ENCODE measurements at regions not wholly inside any gene's neighbourhood (a gene's known extent, or its start where the extent isn't known, plus 50 kb on each side); places are given as distances from the start of the nearest gene placed in this dataset.

GRCh38 chr2:236934656-236935055, 151.0 kb upstream of the COPS8 start:
- DNase-seq (ENCODE audit: extremely low read depth, low read depth) = no peak
- no peak for TF ChIP-seq CTCF (IDR thresholded peaks at IDR 0.05; ENCODE audit: low read depth, low read length)

GRCh38 chr2:236935083-236935482, 150.6 kb upstream of the COPS8 start:
- DNase-seq (ENCODE audit: extremely low read depth, low read depth) = no peak
- no peak for TF ChIP-seq CTCF (IDR thresholded peaks at IDR 0.05; ENCODE audit: low read depth, low read length)

- no peak for DNase-seq (ENCODE audit: extremely low read depth, low read depth)
- no peak for TF ChIP-seq CTCF (IDR thresholded peaks at IDR 0.05; ENCODE audit: low read depth, low read length)
Observed at GRCh38 chr2:236935631-236936445, 149.9 kb upstream of the COPS8 start.

GRCh38 chr2:236936446-236936940, 149.2 kb upstream of the COPS8 start:
- TF ChIP-seq CTCF (IDR thresholded peaks at IDR 0.05; ENCODE audit: low read depth, low read length) = no peak
- DNase-seq (ENCODE audit: extremely low read depth, low read depth) = no peak

GRCh38 chr2:236938126-236938525, 147.6 kb upstream of the COPS8 start:
- TF ChIP-seq CTCF (IDR thresholded peaks at IDR 0.05; ENCODE audit: low read depth, low read length) = no peak
- no peak for DNase-seq (ENCODE audit: extremely low read depth, low read depth)

GRCh38 chr2:236939271-236939670, 146.4 kb upstream of the COPS8 start:
- no peak for TF ChIP-seq CTCF (IDR thresholded peaks at IDR 0.05; ENCODE audit: low read depth, low read length)
- DNase-seq (ENCODE audit: extremely low read depth, low read depth) = no peak

GRCh38 chr2:236939721-236940231, 145.9 kb upstream of the COPS8 start:
- no peak for TF ChIP-seq CTCF (IDR thresholded peaks at IDR 0.05; ENCODE audit: low read depth, low read length)
- no peak for DNase-seq (ENCODE audit: extremely low read depth, low read depth)

All from AG09319 (cell line).